A673 (cell line): ENCODE measurements at regions not wholly inside any gene's neighbourhood (a gene's known extent, or its start where the extent isn't known, plus 50 kb on each side); places are given as distances from the start of the nearest gene placed in this dataset.

Experiments used
- EZH2 ChIP-seq: fragments of 200-600 bp; sonication (generic); IDR thresholded peaks from 2 replicates; pipeline ENCODE4 v1.6.1; 2017; ENCODE audit warnings: borderline replicate concordance, low read depth, mild to moderate bottlenecking, mixed read lengths, antibody characterized with exemption, low read length; ENCODE audit not compliant: poor library complexity, severe bottlenecking
- TF ChIP-seq, protein P1 (sequence below): fragments of 300-800, 200-600 bp; sonication (generic); conservative IDR thresholded peaks from 2 replicates; pipeline ENCODE4 v1.5.1; 2017; ENCODE audit warnings: low read depth, mild to moderate bottlenecking, antibody characterized with exemption, low read length, moderate library complexity, mixed read lengths

DNA sequence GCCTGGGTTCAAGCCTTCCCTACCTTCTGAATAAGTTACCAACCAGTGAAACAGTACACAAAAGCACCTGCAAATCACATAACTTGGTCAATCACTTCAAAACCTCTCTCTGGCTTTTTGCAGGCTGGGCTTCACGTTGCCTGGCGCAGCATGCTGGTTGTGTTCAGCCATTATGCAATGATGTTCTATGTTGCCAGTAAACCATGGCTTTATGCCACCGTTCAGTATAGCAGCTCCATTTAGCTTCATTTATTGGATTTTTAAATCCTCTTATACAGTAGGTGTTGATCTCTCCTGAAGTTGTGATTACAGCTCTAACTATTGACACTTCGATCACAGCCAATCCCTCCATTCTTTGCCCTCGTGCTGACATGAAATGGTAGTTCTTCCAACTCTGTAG is 233.6 kb upstream of the PTBP2 start:
- TF ChIP-seq, protein P1, sequence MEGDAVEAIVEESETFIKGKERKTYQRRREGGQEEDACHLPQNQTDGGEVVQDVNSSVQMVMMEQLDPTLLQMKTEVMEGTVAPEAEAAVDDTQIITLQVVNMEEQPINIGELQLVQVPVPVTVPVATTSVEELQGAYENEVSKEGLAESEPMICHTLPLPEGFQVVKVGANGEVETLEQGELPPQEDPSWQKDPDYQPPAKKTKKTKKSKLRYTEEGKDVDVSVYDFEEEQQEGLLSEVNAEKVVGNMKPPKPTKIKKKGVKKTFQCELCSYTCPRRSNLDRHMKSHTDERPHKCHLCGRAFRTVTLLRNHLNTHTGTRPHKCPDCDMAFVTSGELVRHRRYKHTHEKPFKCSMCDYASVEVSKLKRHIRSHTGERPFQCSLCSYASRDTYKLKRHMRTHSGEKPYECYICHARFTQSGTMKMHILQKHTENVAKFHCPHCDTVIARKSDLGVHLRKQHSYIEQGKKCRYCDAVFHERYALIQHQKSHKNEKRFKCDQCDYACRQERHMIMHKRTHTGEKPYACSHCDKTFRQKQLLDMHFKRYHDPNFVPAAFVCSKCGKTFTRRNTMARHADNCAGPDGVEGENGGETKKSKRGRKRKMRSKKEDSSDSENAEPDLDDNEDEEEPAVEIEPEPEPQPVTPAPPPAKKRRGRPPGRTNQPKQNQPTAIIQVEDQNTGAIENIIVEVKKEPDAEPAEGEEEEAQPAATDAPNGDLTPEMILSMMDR: no peak
- no peak for TF ChIP-seq EZH2
